HT-29 (cell line): ENCODE measurements at regions not wholly inside any gene's neighbourhood (a gene's known extent, or its start where the extent isn't known, plus 50 kb on each side); places are given as distances from the start of the nearest gene placed in this dataset.
A peak's percentile ranks its signal among the peaks of the same experiment; 100 is the strongest.

Experiments used
- DNase-seq: peaks from one replicate; pipeline ENCODE4 v3.0.0-alpha.2; 2015; ENCODE audit warnings: low spot score

GRCh38 chr1:56442290-56442877 lies 137.0 kb downstream of the PLPP3 start:
- no peak for DNase-seq

GRCh38 chr1:56441601-56442000 lies 137.8 kb downstream of the PLPP3 start:
- no peak for DNase-seq

- DNase-seq: no peak
These were observed 139.6 kb downstream of the PLPP3 start for GRCh38 chr1:56439610-56440264.

- DNase-seq: no peak
These were observed 140.3 kb downstream of the PLPP3 start for GRCh38 chr1:56438901-56439551.

GRCh38 chr1:56437959-56438358 lies 141.4 kb downstream of the PLPP3 start:
- DNase-seq: no peak

- no peak for DNase-seq
These were observed 142.4 kb downstream of the PLPP3 start for GRCh38 chr1:56436912-56437417.

GRCh38 chr1:56436296-56436695 lies 143.1 kb downstream of the PLPP3 start:
- DNase-seq: no peak

GRCh38 chr1:56435434-56436262 lies 143.7 kb downstream of the PLPP3 start:
- no peak for DNase-seq

- DNase-seq: no peak
These were observed 144.6 kb downstream of the PLPP3 start for GRCh38 chr1:56434740-56435139.

GRCh38 chr1:56434025-56434424 lies 145.3 kb downstream of the PLPP3 start:
- no peak for DNase-seq

GRCh38 chr1:56433056-56433577 lies 146.2 kb downstream of the PLPP3 start:
- DNase-seq: no peak

GRCh38 chr1:56432166-56432971 lies 147.0 kb downstream of the PLPP3 start:
- DNase-seq: peak; percentile 33

- no peak for DNase-seq
These were observed 149.1 kb downstream of the PLPP3 start for GRCh38 chr1:56430141-56430839.

- no peak for DNase-seq
These were observed 150.1 kb downstream of the PLPP3 start for GRCh38 chr1:56429288-56429687.

GRCh38 chr1:56426587-56427381 lies 152.6 kb downstream of the PLPP3 start:
- DNase-seq: no peak

- no peak for DNase-seq
These were observed 153.8 kb downstream of the PLPP3 start for GRCh38 chr1:56425494-56426037.

- DNase-seq: peak; percentile 37
These were observed 154.4 kb downstream of the PLPP3 start for GRCh38 chr1:56424744-56425493.

- no peak for DNase-seq
These were observed 155.6 kb downstream of the PLPP3 start for GRCh38 chr1:56423716-56424115.
